GM19452 (cell line): ENCODE measurements at regions not wholly inside any gene's neighbourhood (a gene's known extent, or its start where the extent isn't known, plus 50 kb on each side); places are given as distances from the start of the nearest gene placed in this dataset.
"Not testable (repeated sequence)": the region's sequence is repeated elsewhere in the genome, so short reads cannot be mapped to it uniquely, and the experiment has no call there.

ENCODE experiments used
- ATAC-seq: cut with Tn5 transposase; IDR thresholded peaks from one replicate; pipeline ENCODE4 v1.9.1; 2021; ENCODE audit not compliant: unreplicated experiment

GRCh38 chrX:148080593-148080992, 99.5 kb downstream of the FMR1NB start:
- ATAC-seq, result no peak

DNA sequence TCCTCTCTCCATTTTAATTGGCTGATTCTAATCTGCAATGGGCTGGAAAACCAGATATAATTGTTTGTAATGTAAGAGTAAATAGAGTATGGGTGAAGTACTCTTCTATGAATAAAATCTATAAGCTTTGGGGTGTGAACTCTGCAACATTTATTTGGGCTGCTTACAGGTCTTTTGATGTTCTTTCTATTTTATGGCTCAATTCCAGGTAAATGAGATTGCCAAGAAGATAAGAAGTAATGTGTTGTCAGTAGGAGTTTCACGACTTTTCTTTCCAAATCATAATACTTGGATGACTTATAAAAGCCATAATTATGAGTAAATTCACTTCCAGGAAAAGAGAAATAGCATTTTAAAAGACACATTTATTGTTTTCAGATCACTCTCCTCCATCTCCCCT, 103.5 kb downstream of the FMR1NB start:
- ATAC-seq, result no peak

DNA sequence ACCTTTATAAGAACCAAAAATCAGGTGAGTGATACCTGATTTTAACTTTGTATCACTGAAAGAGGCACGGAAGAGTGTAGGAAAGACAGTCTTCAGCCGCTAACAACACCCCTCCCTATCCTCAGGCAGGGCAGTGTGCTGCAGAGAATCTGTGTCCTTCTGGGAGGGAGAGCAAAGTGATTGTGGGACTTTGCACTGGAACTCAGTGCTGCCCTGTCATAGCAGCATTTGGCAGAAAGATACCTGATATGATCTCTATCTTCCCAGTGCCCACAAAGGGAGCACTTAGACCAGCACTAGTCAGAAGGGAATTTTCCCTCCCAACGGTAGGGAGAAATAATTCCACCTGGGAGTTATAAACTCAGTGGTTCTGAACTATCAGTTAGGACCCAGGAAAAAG, 139.0 kb downstream of the FMR1NB start:
- ATAC-seq, result no peak

DNA sequence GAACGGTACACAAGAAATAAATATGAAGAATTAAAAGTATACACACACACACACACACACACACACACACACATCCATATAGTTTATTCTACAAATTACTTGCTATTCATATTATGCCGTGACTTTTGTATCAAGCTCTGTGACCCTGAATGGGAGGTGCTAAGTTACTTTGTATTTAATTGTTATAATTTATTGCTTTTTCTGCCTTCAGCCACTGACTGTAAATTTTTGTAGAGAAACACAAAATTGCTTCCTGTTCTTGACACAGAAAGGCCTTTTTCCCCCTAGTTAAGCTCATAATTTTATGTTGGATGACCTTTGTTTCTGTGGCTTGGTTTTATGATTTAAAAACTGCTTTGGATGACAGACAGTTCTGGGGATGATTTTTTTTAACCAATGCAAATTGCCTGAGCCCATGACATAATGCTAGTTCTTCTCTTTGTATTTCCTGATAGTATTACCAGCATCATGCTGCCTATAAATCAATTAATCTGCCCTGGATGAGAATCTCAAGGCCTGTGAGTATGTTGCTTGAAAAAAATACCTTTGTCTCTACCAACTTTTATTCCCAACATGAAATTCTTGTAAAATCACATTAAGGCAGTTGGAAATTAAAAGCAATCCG, 140.0 kb downstream of the FMR1NB start:
- ATAC-seq, result no peak

DNA sequence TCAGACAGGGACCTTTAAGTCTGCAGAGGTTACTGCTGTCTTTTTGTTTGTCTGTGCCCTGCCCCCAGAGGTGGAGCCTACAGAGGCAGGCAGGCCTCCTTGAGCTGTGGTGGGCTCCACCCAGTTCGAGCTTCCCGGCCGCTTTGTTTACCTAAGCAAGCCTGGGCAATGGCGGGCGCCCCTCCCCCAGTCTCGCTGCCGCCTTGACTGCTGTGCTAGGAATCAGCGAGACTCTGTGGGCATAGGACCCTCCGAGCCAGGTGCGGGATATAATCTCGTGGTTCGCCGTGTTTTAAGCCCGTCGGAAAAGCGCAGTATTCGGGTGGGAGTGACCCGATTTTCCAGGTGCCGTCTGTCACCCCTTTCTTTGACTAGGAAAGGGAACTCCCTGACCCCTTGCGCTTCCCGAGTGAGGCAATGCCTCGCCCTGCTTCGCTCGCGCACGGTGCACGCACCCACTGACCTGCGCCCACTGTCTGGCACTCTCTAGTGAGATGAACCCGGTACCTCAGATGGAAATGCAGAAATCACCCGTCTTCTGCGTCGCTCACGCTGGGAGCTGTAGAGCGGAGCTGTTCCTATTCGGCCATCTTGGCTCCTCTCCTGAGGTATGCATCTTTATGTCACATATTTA, 147.9 kb downstream of the FMR1NB start:
- not testable (repeated sequence) for ATAC-seq

DNA sequence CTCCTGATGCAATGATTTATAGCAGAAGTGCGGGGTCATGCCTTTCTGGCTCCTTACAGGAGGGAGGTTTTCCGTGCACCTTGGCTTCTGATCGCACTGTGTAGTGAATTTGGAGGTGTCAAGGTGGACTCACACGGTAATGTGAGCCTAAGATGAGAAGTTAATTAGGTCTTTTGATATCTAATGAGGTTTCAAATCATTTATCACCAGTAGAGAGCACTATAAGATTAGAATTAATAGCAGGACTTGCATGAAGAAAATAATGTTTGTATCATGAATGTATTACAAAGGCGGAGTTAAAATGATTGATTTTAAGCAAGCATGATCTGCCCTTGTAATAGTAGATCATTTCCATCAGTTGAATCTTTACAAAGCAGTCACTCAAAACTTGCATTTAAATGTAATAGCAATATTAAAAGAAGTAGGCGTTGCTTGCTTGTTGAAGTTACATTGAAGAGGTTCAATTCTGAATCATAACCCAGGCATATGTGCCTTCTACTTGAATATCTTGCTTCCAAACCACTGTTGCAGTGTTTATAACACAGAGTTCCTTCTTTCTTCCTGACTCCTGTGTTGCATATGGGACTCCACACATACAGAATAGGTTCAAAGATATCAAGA, 152.1 kb downstream of the FMR1NB start:
- ATAC-seq, result no peak

DNA sequence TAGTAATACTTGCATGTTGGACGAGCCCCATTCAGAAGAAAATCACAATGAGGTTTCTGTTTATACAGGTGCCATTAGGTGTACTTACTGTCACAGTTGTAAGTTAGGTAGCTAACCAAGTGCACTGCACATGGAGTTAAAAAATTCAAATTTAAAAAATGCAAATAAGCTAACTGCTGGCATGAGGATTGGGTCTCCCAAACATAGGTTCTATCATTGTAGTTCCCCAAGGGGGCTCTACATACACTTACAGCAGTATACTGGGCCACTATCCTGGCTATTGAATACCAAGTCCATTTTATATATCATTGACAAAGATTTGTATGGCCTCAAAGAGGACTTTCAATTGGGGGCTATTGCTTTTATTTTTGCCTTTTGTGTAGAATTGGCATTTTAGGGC, 153.4 kb downstream of the FMR1NB start:
- no peak for ATAC-seq

DNA sequence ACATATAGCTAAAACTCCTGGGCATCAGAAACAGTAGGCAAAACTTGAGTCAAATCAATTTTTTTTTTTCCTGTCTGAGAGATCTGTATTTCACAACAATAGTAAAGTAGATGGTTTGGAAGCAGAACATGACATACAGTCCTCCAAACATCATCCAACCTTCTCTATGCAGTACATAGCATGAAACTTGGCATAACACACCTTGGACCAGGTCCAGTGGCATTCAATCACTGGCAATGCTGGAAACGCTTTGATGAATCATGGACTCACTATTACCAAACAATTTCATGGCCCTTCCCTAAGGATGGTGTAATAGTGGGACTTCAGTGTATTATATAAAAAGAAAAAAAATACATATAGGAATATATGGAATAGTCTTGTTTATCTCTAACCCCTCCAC, 154.6 kb downstream of the FMR1NB start:
- no peak for ATAC-seq

GRCh38 chrX:148146121-148146520, 165.0 kb downstream of the FMR1NB start:
- no peak for ATAC-seq

DNA sequence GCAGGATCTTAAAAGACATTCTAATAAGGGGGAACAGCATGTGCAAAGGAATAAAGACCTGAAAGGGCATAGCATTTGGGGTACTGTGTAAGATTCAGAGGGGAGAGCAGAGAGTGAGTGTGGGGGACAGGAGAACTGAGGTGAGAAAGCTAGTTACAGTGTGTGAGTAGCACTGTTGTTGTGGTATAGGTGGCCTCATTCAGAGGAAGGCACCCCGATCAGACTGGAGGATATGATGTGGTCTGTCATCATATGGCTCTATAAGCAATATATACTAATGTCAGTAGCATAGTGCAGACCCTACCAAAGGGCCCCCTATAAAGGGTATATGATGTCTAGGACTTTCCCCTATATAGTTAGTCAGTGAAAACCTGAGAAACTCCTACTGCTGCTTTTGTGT, 175.8 kb downstream of the FMR1NB start:
- no peak for ATAC-seq

DNA sequence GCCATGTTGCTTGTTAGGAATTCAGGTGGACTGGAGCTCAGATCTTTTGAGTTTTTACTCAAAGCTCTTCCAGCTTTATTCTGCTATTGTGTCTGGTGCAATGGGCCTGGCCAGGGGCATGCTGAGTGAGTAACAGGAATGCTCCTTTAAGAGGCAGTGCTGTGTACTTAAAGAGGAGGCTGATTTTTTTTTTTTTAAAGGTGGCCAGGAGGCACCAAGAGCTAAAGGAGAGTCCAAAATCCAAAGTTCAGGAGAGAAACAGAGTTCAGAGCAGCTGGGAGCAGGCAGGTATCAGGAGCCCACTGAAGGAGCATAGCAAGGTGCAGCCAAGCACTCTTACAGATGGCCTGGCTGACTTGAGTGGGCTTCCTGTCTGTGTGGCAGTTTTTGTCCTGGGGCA, 178.7 kb downstream of the FMR1NB start:
- ATAC-seq, result no peak

DNA sequence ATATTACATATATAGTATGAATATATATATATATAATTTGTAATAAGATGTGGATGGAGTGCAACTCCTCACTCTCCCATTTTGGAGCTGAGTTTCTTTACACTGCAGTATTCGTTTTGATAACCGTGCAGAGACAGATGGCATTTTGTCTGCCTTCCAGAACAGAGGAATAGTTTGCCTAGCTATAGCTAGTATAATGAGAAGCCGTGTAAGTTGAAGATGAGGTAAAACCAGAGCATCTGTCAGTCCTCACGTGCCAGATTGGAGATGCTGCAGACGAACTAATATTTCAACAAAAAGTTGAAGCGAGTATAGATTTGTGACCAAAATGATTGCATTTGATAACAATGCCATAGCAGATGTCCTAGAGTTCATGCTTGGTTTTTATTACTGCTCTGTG, 180.6 kb downstream of the FMR1NB start:
- no peak for ATAC-seq

DNA sequence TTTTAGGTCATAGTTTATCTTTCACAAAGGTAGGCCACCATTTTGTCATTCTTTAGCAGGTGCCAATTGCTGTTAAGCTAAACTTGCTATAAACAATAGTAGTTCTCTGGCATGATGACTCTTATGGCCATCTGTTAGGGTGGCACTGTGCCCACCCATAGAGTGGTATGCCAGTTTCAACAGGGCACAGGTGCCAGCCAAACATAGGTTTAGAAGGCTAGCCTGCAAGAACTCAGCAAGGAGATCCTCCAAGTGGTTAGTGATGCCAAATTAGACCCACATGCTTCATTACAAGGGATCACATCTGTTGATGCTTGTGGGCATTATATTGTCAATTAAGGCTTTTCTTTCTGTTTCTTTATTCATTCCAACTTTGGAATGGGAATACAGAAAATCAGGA, 204.5 kb downstream of the FMR1NB start:
- no peak for ATAC-seq

DNA sequence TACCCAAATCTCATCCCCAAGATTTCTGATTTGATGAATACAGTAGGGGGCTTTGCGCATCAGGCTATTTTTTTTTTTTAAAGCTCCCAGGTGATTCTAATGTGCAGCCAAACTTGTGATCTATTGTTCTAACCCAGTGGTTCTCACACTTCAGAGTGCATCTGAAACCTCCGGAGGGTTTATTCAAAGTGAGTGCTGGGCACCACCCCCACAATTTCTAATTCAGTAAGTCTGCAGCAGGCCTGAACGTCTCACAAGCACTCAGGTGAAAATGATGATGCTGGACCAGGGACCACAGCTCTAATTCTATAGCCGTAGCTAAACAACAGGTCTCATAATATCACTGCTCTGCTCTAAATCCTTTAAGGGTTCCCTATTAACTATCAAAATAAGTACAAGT, 211.4 kb downstream of the FMR1NB start:
- ATAC-seq, result no peak

DNA sequence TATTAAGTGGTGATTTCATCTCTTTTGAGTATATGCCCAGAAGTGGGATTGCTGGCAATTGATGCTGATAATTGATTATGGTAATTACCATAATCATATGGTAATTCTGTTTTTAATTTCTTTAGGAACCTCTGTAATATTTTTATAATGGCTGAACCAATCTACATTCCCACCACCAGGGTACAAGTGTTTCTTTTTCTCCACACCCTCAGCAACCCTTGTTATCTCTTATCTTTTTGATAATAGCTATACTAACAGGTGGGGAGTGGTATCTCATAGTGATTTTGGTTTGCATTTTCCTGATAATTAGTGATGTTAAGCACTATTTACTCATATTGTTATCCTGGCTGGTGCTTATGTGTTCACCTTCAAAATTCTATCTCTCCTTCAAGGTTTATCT, 212.6 kb downstream of the FMR1NB start:
- ATAC-seq, result no peak

DNA sequence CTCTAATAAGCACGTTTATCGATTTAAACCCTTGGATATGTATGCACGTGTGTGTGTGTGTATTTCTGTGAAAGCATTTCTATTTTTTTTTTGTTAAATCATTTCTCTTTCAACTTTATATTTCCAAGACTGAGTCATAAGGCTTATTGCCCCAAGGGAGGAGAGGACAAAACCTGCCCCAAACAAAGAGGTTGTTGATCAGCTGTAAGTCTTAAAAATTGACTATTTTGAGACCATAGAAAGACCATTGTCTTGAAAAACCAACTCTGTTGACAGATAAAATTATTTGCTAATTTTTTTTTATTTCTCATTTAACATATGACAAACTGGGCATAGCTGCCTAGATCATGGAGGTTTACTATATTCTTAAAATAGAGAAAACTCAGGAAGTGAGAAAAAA, 222.4 kb downstream of the FMR1NB start:
- ATAC-seq, result no peak

DNA sequence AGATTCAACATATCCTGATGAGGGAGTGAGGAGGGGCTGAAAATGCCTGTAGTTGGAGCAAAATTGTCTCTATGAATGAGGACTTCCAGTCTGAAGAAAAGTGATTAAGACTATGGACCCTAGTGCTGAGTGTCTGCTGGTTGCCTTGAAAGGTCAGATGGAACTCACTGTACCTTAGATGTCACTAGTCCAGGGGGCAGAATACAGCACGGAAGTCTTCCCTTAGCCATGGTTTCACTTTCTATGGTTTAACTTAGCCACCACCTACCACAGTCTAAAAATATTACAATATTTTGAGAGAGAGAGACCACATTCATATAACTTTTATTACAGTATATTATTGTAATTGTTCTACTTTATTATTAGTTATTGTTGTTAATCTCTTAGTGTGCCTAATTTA, 223.1 kb downstream of the FMR1NB start:
- ATAC-seq, result no peak

GRCh38 chrX:148214786-148215185, 233.6 kb downstream of the FMR1NB start:
- no peak for ATAC-seq

DNA sequence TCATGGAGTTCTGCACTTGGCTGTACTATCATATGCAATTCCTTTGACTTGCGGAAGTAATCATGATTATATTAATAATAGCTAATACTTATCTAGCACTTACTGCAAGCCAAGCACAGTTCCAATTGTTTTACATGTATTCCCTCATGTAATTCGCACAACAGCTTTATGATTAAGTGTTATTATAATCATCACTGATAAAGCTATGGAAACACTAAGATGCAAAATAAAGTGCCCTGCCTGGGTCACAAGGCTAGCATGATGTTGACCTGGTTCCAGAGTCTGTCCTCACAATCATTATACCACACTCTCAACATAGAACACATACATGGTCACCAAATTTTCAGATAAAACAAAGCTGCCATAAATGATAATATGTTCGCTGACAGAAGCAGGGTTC, 234.6 kb downstream of the FMR1NB start:
- ATAC-seq, result no peak

GRCh38 chrX:148223361-148223760, 242.2 kb downstream of the FMR1NB start:
- ATAC-seq, result no peak

- ATAC-seq, result no peak
Measured at GRCh38 chrX:148228521-148228920, 247.4 kb downstream of the FMR1NB start.

- ATAC-seq, result no peak
Measured at GRCh38 chrX:148229801-148230303, 248.7 kb downstream of the FMR1NB start.

DNA sequence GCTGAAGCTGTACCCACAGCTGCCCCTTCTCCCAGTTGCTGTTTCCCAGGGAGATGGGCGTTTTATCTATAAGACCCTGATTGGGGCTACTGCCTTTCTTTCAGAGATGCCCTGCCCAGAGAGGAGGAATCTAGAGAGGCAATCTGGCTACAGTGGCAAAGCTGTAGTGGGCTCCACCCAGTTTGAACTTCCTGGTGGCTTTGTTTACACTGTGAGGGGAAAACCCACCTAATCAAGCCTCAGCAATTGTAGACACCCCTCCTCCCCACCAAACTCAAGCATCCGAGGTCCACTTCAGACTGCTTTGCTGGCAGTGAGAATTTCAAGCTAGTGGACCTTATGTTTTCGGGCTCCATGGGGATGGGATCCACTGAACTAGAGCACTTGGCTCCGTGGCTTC, 240.4 kb upstream of the AFF2 start:
- no peak for ATAC-seq
